C4-2B (cell line): ENCODE measurements at regions not wholly inside any gene's neighbourhood (a gene's known extent, or its start where the extent isn't known, plus 50 kb on each side); places are given as distances from the start of the nearest gene placed in this dataset.

ENCODE experiments used
- H3K27ac ChIP-seq: fragments of 450-650 bp; 2 replicates; pipeline ENCODE4 v1.5.1; 2017
- CTCF ChIP-seq: fragments of 450-650 bp; conservative IDR thresholded peaks from 2 replicates; pipeline ENCODE4 v1.5.1; 2017; ENCODE audit warnings: mild to moderate bottlenecking
- ZFX ChIP-seq: fragments of 450-650 bp; IDR thresholded peaks from 2 replicates; pipeline ENCODE4 v1.6.1; 2017

DNA sequence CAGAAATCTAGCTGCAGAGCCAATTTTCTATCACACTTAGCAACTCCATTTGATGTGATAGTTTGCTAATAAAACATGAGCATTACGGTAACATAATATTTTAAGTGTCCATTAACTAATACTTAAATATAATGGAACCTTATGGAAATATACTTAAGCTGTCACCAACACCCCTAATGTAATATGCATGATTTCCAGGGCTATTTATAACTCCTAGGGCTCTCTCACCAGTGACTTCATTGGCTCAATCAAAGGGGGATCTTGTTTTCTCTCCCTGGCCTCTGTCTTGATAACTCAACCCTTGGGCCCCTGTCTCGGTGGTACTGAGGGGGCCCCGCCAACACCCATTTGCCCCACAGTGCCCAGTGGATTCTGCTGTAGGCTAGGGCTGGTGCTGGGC is 170.4 kb downstream of the SALL1 start:
- TF ChIP-seq ZFX = no peak
- TF ChIP-seq CTCF = no peak

GRCh38 chr16:50979806-50980620 is 171.1 kb downstream of the SALL1 start:
- TF ChIP-seq ZFX = no peak
- no peak for TF ChIP-seq CTCF
- H3K27ac ChIP-seq = no peak overlapping the region

More for the DNA sequence above, 170.4 kb downstream of the SALL1 start:
- no peak overlapping the region for H3K27ac ChIP-seq

DNA sequence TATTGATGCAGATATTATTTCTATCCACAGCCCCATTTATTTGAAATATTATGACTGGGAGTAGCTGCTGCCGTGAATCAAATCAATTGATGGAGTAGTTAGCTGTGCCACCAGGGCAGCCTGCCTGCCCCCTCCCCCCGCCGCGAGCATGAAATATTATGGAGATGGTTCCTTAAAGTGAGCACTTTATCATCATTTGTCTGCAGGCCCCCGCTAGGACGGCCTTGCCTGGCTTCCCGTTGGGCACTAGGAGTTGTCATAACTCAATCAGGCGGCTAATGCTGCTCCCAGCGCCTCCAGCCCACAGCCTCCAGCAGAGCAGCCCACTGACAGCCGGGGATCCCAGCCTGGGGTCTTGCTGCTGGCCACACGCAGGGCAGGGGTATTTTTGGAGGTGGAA is 173.9 kb downstream of the SALL1 start:
- TF ChIP-seq ZFX (no peak), CTCF (no peak)
- no peak overlapping the region for H3K27ac ChIP-seq

GRCh38 chr16:50974438-50975036 is 176.5 kb downstream of the SALL1 start:
- no peak overlapping the region for H3K27ac ChIP-seq
- TF ChIP-seq CTCF (no peak), ZFX (no peak)

- TF ChIP-seq ZFX (no peak), CTCF (no peak)
These were observed 178.2 kb downstream of the SALL1 start for GRCh38 chr16:50972876-50973275.

GRCh38 chr16:50970281-50970680 is 180.8 kb downstream of the SALL1 start:
- TF ChIP-seq ZFX = no peak
- TF ChIP-seq CTCF = no peak
- H3K27ac ChIP-seq = no peak overlapping the region

More at GRCh38 chr16:50972876-50973275, 178.2 kb downstream of the SALL1 start:
- no peak overlapping the region for H3K27ac ChIP-seq

- no peak for TF ChIP-seq CTCF
- no peak for TF ChIP-seq ZFX
- H3K27ac ChIP-seq = no peak overlapping the region
These were observed 183.1 kb downstream of the SALL1 start for GRCh38 chr16:50967827-50968612.
